Activated CD8-positive, alpha-beta T cell treated with anti-CD3 and anti-CD28 coated beads for 36 hours (primary cell): ENCODE measurements at regions not wholly inside any gene's neighbourhood (a gene's known extent, or its start where the extent isn't known, plus 50 kb on each side); places are given as distances from the start of the nearest gene placed in this dataset.

Experiments used
- ATAC-seq: fragments of 200-7000 bp; cut with Tn5 transposase; one replicate; pipeline ENCODE4 v1.10.0; 2021; ENCODE audit warnings: mild to moderate bottlenecking, moderate library complexity
- CTCF ChIA-PET: fragments of 350-600 bp; sonication (Branson Sonifier 250); formaldehyde crosslinking; loops from one replicate; lab custom pipeline; 2021; ENCODE audit warnings: antibody characterized with exemption; lab: Charles Lee
- POLR2A ChIA-PET: fragments of 350-600 bp; sonication (Branson Sonifier 250); formaldehyde crosslinking; loops from one replicate; lab custom pipeline; 2021; ENCODE audit warnings: antibody characterized with exemption; lab: Charles Lee
- DNase-seq: peaks from one replicate; pipeline ENCODE4 v3.0.0-alpha.2; 2020
- H3K27ac Mint-ChIP-seq: one replicate; pipeline ENCODE4 v1.8.0; 2021; ENCODE audit warnings: mild to moderate bottlenecking, mixed read lengths
- H3K27me3 Mint-ChIP-seq: one replicate; pipeline ENCODE4 v1.8.0; 2021; ENCODE audit warnings: mixed read lengths
- H3K36me3 Mint-ChIP-seq: one replicate; pipeline ENCODE4 v1.8.0; 2021; ENCODE audit warnings: low read depth, mixed read lengths
- H3K4me1 Mint-ChIP-seq: one replicate; pipeline ENCODE4 v1.8.0; 2021; ENCODE audit warnings: low read depth, mixed read lengths
- H3K4me3 Mint-ChIP-seq: one replicate; pipeline ENCODE4 v1.8.0; 2021; ENCODE audit warnings: mild to moderate bottlenecking, moderate library complexity, mixed read lengths
- H3K9me3 Mint-ChIP-seq: one replicate; pipeline ENCODE4 v1.8.0; 2021; ENCODE audit warnings: mixed read lengths
- CTCF ChIP-seq: fragments of 200-600 bp; IDR thresholded peaks from one replicate; pipeline ENCODE4 v1.8.0; 2022; ENCODE audit warnings: antibody characterized with exemption, mild to moderate bottlenecking
- intact Hi-C: fragments of 100-400 bp; cut with micrococcal nuclease; formaldehyde crosslinking; loops from one replicate; pipeline ENCODE4 v1.10.0; 2022

GRCh38 chr6:164020142-164020541 lies 605.6 kb downstream of the QKI start:
- Mint-ChIP-seq H3K9me3 (no peaks in the 10 kb centered on the region), H3K4me3 (no peak overlapping the region), H3K27me3 (peaks cover 1% of the 10 kb centered on the region), H3K27ac (no peak overlapping the region), H3K36me3 (no peaks in the 10 kb centered on the region), H3K4me1 (no peaks in the 10 kb centered on the region)
- no peak for DNase-seq
- intact Hi-C loops = no loop called here
- TF ChIP-seq CTCF = no peak
- ChIA-PET POLR2A (no interaction called here), CTCF (no interaction called here)
- no peak for ATAC-seq

DNA sequence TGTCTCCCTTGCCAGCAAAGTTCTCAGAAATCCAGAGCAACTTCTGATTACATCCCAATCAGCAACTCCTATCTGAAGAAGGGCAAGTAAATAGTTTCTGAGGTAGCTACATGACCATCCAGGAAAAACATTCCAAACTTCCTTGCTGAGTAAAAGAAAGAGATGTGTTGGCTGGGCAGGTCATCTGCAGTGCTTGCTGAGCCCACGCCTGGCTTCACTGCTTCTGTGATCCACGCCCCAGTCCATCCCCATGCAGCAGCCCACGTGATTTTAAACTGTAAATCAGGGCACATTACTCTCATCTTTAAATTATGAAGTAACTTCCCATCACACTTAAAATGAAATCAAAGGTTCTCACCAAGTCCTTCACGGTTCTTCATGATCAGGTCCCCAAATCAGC lies 603.6 kb downstream of the QKI start:
- no peaks in the 10 kb centered on the region for H3K9me3 Mint-ChIP-seq
- ChIA-PET POLR2A (no interaction called here), CTCF (no interaction called here)
- no peaks in the 10 kb centered on the region for H3K36me3 Mint-ChIP-seq
- intact Hi-C loops = no loop called here
- no peaks in the 10 kb centered on the region for H3K4me1 Mint-ChIP-seq
- no peak overlapping the region for H3K27ac Mint-ChIP-seq
- no peak overlapping the region for H3K4me3 Mint-ChIP-seq
- peaks cover 1% of the 10 kb centered on the region for H3K27me3 Mint-ChIP-seq
- ATAC-seq (no peak), DNase-seq (no peak)
- TF ChIP-seq CTCF = no peak

DNA sequence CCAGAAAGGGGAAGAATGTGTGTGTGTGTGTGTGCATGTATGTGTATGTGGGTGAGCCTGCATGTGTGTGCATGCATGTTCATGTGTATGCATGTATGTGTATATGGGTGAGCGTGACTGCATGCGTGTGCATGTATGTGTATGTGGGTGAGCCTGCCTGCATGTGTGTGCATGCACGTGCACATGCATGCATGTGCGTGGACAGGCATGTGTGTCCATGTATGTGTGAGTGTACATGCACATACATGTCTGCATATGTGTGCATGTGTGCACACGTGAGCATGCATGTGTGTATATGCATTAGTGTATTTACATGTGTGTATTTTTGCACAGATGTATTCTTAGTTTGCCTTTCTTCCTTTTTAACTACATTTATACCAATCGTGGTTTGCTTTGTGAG lies 601.5 kb downstream of the QKI start:
- DNase-seq (no peak), ATAC-seq (no peak)
- Mint-ChIP-seq H3K27ac (no peak overlapping the region), H3K9me3 (no peaks in the 10 kb centered on the region), H3K4me1 (no peaks in the 10 kb centered on the region), H3K36me3 (no peaks in the 10 kb centered on the region), H3K27me3 (peaks cover 1% of the 10 kb centered on the region), H3K4me3 (no peak overlapping the region)
- no peak for TF ChIP-seq CTCF
- intact Hi-C loops = no loop called here
- CTCF ChIA-PET = no interaction called here
- POLR2A ChIA-PET = no interaction called here

GRCh38 chr6:164015088-164015484 lies 600.6 kb downstream of the QKI start:
- ATAC-seq (no peak), DNase-seq (no peak)
- TF ChIP-seq CTCF = no peak
- H3K27ac Mint-ChIP-seq = no peak overlapping the region
- H3K4me3 Mint-ChIP-seq = no peak overlapping the region
- ChIA-PET POLR2A (no interaction called here), CTCF (no interaction called here)
- H3K27me3 Mint-ChIP-seq = no peaks in the 10 kb centered on the region
- H3K4me1 Mint-ChIP-seq = no peaks in the 10 kb centered on the region
- no peaks in the 10 kb centered on the region for H3K36me3 Mint-ChIP-seq
- intact Hi-C loops = no loop called here
- no peaks in the 10 kb centered on the region for H3K9me3 Mint-ChIP-seq

DNA sequence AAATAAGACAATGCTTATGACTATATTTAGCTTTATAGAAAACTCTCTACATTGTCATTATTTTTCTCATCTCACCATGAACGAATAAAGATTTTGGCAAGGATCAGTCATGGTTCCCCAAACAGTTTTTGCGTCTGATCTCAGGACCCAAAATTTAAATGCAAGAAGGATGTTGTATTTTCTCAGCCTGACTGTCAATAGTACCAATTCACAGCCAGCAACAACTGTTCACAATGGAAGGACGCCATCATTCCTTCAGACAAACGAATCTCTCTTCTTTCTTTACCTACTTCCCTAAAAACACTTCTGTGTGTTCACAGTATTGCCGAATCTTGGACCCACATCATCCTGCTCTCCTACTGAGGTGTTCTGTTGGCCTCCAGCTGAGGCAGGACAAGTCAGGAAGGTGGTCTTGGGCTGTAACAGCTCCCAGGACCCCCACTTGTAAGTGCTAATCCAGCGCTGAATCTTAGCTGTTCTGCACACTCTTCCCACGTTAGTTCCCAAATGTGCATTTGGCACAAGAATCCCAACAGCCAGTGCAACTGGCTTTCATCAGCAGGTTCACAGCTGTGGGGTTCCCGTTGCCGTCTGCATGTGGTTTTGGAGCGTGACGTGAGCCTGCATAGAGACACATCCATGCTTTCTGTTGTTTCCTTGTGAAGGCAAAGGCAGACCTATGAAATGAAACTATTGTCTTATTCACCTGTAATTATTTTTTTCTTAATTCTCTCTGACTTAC lies 600.0 kb downstream of the QKI start:
- H3K36me3 Mint-ChIP-seq = no peaks in the 10 kb centered on the region
- intact Hi-C loops = no loop called here
- CTCF ChIA-PET = no interaction called here
- H3K27ac Mint-ChIP-seq = no peak overlapping the region
- H3K4me1 Mint-ChIP-seq = no peaks in the 10 kb centered on the region
- no peaks in the 10 kb centered on the region for H3K27me3 Mint-ChIP-seq
- ATAC-seq (no peak), DNase-seq (no peak)
- no peak overlapping the region for H3K4me3 Mint-ChIP-seq
- no peak for TF ChIP-seq CTCF
- POLR2A ChIA-PET = no interaction called here
- no peaks in the 10 kb centered on the region for H3K9me3 Mint-ChIP-seq
